ENCODE measurements at regions not wholly inside any gene's neighbourhood (a gene's known extent, or its start where the extent isn't known, plus 50 kb on each side); places are given as distances from the start of the nearest gene placed in this dataset.
"Not testable (repeated sequence)": the region's sequence is repeated elsewhere in the genome, so short reads cannot be mapped to it uniquely, and the experiment has no call there.

DNA sequence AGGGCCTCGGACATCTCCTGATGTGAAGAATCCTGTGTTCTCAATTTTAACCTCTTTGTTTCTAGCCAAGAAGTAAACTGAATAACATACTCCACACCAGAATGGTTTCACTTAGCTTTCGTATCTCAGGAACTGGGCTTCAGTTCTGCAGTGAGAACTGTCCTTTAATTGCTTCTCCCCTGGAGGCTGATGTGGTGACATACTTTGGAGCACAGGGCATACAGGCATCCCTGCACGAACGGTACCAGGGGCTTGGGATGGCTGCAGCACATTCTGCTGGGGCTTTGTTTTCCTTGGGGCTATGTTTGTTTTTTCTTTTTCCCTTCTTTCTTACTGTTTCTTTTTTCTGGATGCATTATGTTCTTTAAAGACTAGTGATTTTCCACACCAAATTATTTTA, 230.5 kb downstream of the TM9SF2 start:
- Histone ChIP-seq H3F3A (ENCODE audit: low read depth) (no peaks in the 10 kb centered on the region), H3K36me3 (ENCODE audit: insufficient read depth, low read length) (no peaks in the 10 kb centered on the region), H3K4me3 (ENCODE audit: low read length, poor library complexity, severe bottlenecking) (no peak overlapping the region), H3K79me2 (ENCODE audit: insufficient read depth, low read length) (no peaks in the 10 kb centered on the region), H3K27me3 (ENCODE audit: insufficient read depth, low read length, poor library complexity, severe bottlenecking) (no peaks in the 10 kb centered on the region), H3K9me3 (ENCODE audit: insufficient read depth, low read depth, low read length) (no peaks in the 10 kb centered on the region), H3K9me2 (replicated peaks; ENCODE audit: low read depth, low read length) (no peaks in the 10 kb centered on the region), H2AFZ (ENCODE audit: low read length) (no peak overlapping the region), H4K20me1 (ENCODE audit: insufficient read depth, low read length, poor library complexity, severe bottlenecking) (no peaks in the 10 kb centered on the region), H3K9ac (ENCODE audit: low read depth, low read length, poor library complexity, severe bottlenecking) (no peak overlapping the region), H3K4me2 (ENCODE audit: low read depth, low read length, poor library complexity, severe bottlenecking) (no peak overlapping the region), H3K4me1 (ENCODE audit: insufficient read depth, low read length, poor library complexity, severe bottlenecking) (peaks cover 8% of the 10 kb centered on the region)
- TF ChIP-seq, protein P1, sequence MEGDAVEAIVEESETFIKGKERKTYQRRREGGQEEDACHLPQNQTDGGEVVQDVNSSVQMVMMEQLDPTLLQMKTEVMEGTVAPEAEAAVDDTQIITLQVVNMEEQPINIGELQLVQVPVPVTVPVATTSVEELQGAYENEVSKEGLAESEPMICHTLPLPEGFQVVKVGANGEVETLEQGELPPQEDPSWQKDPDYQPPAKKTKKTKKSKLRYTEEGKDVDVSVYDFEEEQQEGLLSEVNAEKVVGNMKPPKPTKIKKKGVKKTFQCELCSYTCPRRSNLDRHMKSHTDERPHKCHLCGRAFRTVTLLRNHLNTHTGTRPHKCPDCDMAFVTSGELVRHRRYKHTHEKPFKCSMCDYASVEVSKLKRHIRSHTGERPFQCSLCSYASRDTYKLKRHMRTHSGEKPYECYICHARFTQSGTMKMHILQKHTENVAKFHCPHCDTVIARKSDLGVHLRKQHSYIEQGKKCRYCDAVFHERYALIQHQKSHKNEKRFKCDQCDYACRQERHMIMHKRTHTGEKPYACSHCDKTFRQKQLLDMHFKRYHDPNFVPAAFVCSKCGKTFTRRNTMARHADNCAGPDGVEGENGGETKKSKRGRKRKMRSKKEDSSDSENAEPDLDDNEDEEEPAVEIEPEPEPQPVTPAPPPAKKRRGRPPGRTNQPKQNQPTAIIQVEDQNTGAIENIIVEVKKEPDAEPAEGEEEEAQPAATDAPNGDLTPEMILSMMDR (conservative IDR thresholded peaks at IDR 0.05; ENCODE audit: low read length) = no peak
- TF ChIP-seq EZH2phosphoT487 (IDR thresholded peaks at IDR 0.05; ENCODE audit: borderline replicate concordance) = no peak

- Histone ChIP-seq H2AFZ (ENCODE audit: low read length) (no peak overlapping the region), H3K27me3 (ENCODE audit: insufficient read depth, low read length, poor library complexity, severe bottlenecking) (no peaks in the 10 kb centered on the region), H3K79me2 (ENCODE audit: insufficient read depth, low read length) (no peaks in the 10 kb centered on the region), H3K36me3 (ENCODE audit: insufficient read depth, low read length) (no peaks in the 10 kb centered on the region), H3K9ac (ENCODE audit: low read depth, low read length, poor library complexity, severe bottlenecking) (no peak overlapping the region), H3F3A (ENCODE audit: low read depth) (no peaks in the 10 kb centered on the region), H3K4me1 (ENCODE audit: insufficient read depth, low read length, poor library complexity, severe bottlenecking) (peaks cover 8% of the 10 kb centered on the region), H3K9me2 (replicated peaks; ENCODE audit: low read depth, low read length) (no peaks in the 10 kb centered on the region), H3K9me3 (ENCODE audit: insufficient read depth, low read depth, low read length) (no peaks in the 10 kb centered on the region), H4K20me1 (ENCODE audit: insufficient read depth, low read length, poor library complexity, severe bottlenecking) (no peaks in the 10 kb centered on the region), H3K4me2 (ENCODE audit: low read depth, low read length, poor library complexity, severe bottlenecking) (no peak overlapping the region), H3K4me3 (ENCODE audit: low read length, poor library complexity, severe bottlenecking) (no peak overlapping the region)
- TF ChIP-seq, protein P1 (conservative IDR thresholded peaks at IDR 0.05; ENCODE audit: low read length) = no peak
- no peak for TF ChIP-seq EZH2phosphoT487 (IDR thresholded peaks at IDR 0.05; ENCODE audit: borderline replicate concordance)
Measured at GRCh38 chr13:99730403-99730802, 229.1 kb downstream of the TM9SF2 start.

DNA sequence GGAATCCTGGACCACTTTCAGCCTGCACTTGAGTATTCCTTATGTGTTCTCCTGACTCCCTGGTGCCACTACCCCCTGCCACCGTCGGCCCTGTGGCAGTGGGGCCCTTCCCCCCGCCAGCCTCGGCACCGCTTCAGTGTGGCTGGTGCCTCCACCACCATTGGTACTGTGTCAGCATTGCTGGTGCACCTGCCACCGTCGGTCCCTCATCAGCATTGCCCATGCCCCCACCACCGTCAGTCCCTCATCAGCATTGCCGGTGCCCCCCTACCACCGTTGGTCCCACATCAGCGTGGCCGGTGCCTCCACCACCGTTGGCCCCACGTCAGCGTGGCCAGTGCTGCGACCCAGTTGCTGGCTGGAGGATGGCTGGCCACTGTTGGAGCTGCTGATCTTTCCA, 228.5 kb downstream of the TM9SF2 start:
- TF ChIP-seq, protein P1 (conservative IDR thresholded peaks at IDR 0.05; ENCODE audit: low read length) = no peak
- TF ChIP-seq EZH2phosphoT487 (IDR thresholded peaks at IDR 0.05; ENCODE audit: borderline replicate concordance) = no peak
- Histone ChIP-seq H3K9me2 (replicated peaks; ENCODE audit: low read depth, low read length) (no peaks in the 10 kb centered on the region), H4K20me1 (ENCODE audit: insufficient read depth, low read length, poor library complexity, severe bottlenecking) (no peaks in the 10 kb centered on the region), H3K36me3 (ENCODE audit: insufficient read depth, low read length) (no peaks in the 10 kb centered on the region), H3F3A (ENCODE audit: low read depth) (no peaks in the 10 kb centered on the region), H2AFZ (ENCODE audit: low read length) (no peak overlapping the region), H3K27me3 (ENCODE audit: insufficient read depth, low read length, poor library complexity, severe bottlenecking) (no peaks in the 10 kb centered on the region), H3K9me3 (ENCODE audit: insufficient read depth, low read depth, low read length) (no peaks in the 10 kb centered on the region), H3K9ac (ENCODE audit: low read depth, low read length, poor library complexity, severe bottlenecking) (no peak overlapping the region), H3K4me3 (ENCODE audit: low read length, poor library complexity, severe bottlenecking) (no peak overlapping the region), H3K4me2 (ENCODE audit: low read depth, low read length, poor library complexity, severe bottlenecking) (no peak overlapping the region), H3K79me2 (ENCODE audit: insufficient read depth, low read length) (no peaks in the 10 kb centered on the region), H3K4me1 (ENCODE audit: insufficient read depth, low read length, poor library complexity, severe bottlenecking) (peaks cover 8% of the 10 kb centered on the region)

GRCh38 chr13:99727651-99728050, 226.4 kb downstream of the TM9SF2 start:
- H3K9ac ChIP-seq (ENCODE audit: low read depth, low read length, poor library complexity, severe bottlenecking); H3K79me2 ChIP-seq (ENCODE audit: insufficient read depth, low read length); H3K27me3 ChIP-seq (ENCODE audit: insufficient read depth, low read length, poor library complexity, severe bottlenecking); H2AFZ ChIP-seq (ENCODE audit: low read length); H3F3A ChIP-seq (ENCODE audit: low read depth); H3K9me2 ChIP-seq (replicated peaks; ENCODE audit: low read depth, low read length); H4K20me1 ChIP-seq (ENCODE audit: insufficient read depth, low read length, poor library complexity, severe bottlenecking); H3K9me3 ChIP-seq (ENCODE audit: insufficient read depth, low read depth, low read length); H3K36me3 ChIP-seq (ENCODE audit: insufficient read depth, low read length); H3K4me3 ChIP-seq (ENCODE audit: low read length, poor library complexity, severe bottlenecking); H3K4me2 ChIP-seq (ENCODE audit: low read depth, low read length, poor library complexity, severe bottlenecking); H3K4me1 ChIP-seq (ENCODE audit: insufficient read depth, low read length, poor library complexity, severe bottlenecking): not testable (repeated sequence)

All from Loucy (cell line).